Right cardiac atrium (tissue), 5 donors: ENCODE measurements at regions not wholly inside any gene's neighbourhood (a gene's known extent, or its start where the extent isn't known, plus 50 kb on each side); places are given as distances from the start of the nearest gene placed in this dataset.

Source experiments
- ATAC-seq, 2 donors: fragments of 200-7000 bp; cut with Tn5 transposase; one replicate each; pipeline versions ENCODE4 v1.8.0 to v1.9.1; 2020; ENCODE audit warnings: moderate library complexity in 2 of 2, mild to moderate bottlenecking in 1 of 2
- DNase-seq, 3 donors: peaks; one replicate each; pipeline ENCODE4 v3.0.0-alpha.2; 2020
- H3K27ac ChIP-seq: one replicate; pipeline ENCODE4 v1.5.1; 2013; ENCODE audit warnings: mild to moderate bottlenecking, low read length, control low read depth, moderate library complexity
- H3K27me3 ChIP-seq: one replicate; pipeline ENCODE4 v1.6.1; 2013; ENCODE audit not compliant: control insufficient read depth, insufficient read depth
- H3K4me1 ChIP-seq: one replicate; pipeline ENCODE4 v1.6.1; 2013; ENCODE audit warnings: low read length; ENCODE audit not compliant: control insufficient read depth, insufficient read depth
- H3K4me3 ChIP-seq: one replicate; pipeline ENCODE4 v1.5.1; 2013; ENCODE audit warnings: low read length, control low read depth
- H3K9me3 ChIP-seq: one replicate; pipeline ENCODE4 v1.6.1; 2013; ENCODE audit warnings: low read length; ENCODE audit not compliant: control insufficient read depth
- WGBS: extraction: QIAGEN DNeasy Blood & Tissue Kit; methylation state at CpG from one replicate; pipeline ENCODE4 v1.1.7; 2013; 5-methylcytosine and 5-hydroxymethylcytosine counted together
- intact Hi-C, 4 donors: fragments of 100-400 bp; cut with DNase I; formaldehyde crosslinking; loops; one replicate each; pipeline versions ENCODE4 v1.11.0 to v1.14.0; 2022 to 2023
- donor health status: healthy with polysubstance abuse.
- donor health status: DM: no; HTN: yes; CAD: no.
- donor health status: DM: no; HTN: no; CAD: no.
- donor health status: DM: no; HTN: yes; CAD: no; lungs with severe emphysema.
- donor health status: DM: yes; HTN: yes; CAD: no.

DNA sequence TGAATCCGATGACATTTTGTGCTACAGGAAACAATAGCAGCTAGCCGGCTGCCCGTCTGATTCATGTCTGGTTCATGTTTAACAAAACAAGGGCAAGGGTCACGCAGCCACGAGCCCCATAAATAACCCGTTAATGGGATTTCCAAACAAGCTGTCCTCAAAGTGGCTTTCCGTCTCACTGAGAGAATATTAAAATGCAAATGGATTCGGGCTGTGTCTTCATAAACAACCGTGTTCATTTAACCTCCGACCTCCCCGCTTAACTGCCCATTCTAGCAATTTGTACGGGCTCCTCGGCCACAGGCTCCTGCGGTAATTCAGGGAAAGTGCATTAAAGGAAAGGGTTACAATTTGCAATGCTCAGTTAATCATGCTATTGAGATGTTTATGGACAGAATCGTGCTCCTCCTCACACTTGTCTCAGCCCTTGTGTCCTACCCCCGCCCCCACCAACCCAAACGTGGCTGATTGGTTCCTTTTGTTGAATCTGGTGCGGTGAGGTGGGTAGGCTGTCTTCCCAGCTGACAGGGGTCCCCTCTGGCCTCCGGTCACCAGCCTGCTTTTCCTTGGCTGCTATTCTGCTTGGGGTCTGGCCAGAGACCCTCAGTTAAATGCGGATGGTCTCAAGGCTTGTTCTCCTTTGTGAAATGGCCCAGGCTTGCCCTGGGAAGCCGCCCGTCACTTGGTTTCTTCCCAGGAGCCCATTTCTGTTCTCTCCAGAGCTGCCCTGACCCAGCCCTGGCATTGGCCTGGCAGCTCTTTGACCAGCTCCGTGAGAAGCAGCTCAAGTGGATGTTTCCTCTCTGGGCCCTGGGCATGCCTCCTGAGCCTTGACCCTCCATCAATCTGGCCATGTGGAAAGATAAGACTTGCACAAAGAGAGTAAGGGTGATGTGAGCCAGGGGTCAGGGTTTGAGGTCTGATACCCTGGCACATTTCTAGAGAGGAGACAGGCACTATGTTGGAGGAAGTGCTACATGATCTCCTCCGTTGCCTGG, 200.7 kb upstream of the POU3F1 start:
- H3K4me3 ChIP-seq: no peak overlapping the region
- no peak overlapping the region for H3K27ac ChIP-seq
- WGBS: 66% methylated on average over 24 of the region's 24 CpGs
- H3K4me1 ChIP-seq: no peaks in the 10 kb centered on the region
- DNase-seq: no peak
- intact Hi-C loops: no loop called here
- no peak for ATAC-seq
- no peaks in the 10 kb centered on the region for H3K9me3 ChIP-seq
- H3K27me3 ChIP-seq: no peaks in the 10 kb centered on the region

DNA sequence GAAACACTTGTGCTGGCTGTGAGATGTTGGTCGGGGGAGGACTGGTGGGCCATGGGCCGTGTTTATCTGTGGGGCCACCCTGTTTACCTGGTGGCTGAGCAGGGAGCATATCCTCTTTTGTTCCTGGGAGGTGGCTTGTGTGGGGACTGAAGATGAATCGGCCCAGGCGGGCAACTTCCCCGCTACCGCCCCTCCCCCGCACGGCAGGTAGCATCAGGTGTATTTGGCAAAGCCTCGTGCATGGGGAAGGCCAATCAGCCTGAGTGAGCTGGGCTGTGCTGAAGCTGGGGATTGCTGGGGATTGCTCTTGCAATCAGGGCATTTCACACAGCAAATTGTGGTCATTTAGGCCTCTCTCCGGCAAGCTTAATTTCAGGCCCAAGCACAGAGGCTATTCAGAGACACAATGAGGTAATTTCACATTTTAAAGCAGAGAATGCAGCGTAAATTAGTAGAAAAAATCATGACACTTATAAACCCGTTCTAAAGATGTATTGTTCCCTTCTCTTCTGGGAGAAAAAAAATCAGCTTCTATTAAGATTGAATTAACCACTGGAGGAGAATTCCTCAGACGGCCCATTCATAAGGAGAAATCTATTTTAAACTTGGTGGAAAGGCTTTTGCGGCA, 197.7 kb upstream of the POU3F1 start:
- H3K27me3 ChIP-seq: no peaks in the 10 kb centered on the region
- 72% methylated on average over 14 of the region's 14 CpGs for WGBS
- no peak for DNase-seq
- ATAC-seq: no peak
- H3K9me3 ChIP-seq: no peaks in the 10 kb centered on the region
- no peak overlapping the region for H3K4me3 ChIP-seq
- H3K4me1 ChIP-seq: no peaks in the 10 kb centered on the region
- H3K27ac ChIP-seq: no peak overlapping the region
- intact Hi-C loops: no loop called here

DNA sequence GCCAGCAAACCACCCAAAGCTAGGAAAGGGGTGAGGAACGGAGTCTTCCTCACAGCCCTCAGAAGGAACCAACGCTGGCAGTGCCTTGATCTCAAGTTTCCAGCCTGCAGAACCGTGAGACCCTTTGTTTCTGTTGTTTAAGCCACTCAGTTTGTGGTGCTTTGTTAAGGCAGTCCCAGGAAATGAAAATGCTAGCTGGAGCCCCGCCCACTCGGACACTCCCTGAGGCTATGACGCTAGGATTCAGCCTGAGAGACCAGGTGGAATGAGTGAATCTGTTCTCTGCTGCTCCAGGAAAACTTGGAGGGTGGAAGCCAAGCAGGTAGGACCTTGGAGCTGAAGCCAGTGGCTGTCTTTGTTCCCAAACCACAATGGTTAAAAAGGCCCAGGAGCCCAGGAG, 196.5 kb upstream of the POU3F1 start:
- no peak for DNase-seq
- no peak overlapping the region for H3K27ac ChIP-seq
- H3K9me3 ChIP-seq: no peaks in the 10 kb centered on the region
- no peaks in the 10 kb centered on the region for H3K27me3 ChIP-seq
- WGBS: 81% methylated on average over 6 of the region's 6 CpGs
- no peaks in the 10 kb centered on the region for H3K4me1 ChIP-seq
- H3K4me3 ChIP-seq: no peak overlapping the region
- intact Hi-C loops: no loop called here
- ATAC-seq: no peak

DNA sequence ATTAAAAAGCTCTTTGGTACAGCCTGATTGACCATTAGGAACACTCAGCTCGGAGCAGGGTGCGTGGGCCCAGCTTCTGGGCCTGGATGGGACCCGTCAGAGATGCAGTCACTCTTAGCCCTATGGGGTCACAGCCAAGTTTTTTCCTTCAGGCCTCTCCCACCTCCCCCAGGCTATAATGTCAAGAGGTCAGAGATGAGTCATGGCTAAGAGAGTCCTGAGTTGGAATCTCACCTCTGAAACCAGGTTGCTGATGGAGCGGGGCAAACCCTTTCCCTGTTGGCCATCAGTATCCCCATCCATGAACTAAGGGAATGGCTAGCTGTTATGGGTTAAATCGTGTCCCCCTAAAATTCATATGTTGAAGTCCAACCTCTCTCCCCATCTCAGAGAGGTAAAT, 195.9 kb upstream of the POU3F1 start:
- no peak for ATAC-seq
- 88% methylated on average over 5 of the region's 5 CpGs for WGBS
- H3K4me3 ChIP-seq: no peak overlapping the region
- intact Hi-C loops: no loop called here
- no peaks in the 10 kb centered on the region for H3K9me3 ChIP-seq
- H3K27ac ChIP-seq: no peak overlapping the region
- H3K27me3 ChIP-seq: no peaks in the 10 kb centered on the region
- no peaks in the 10 kb centered on the region for H3K4me1 ChIP-seq
- DNase-seq: no peak

DNA sequence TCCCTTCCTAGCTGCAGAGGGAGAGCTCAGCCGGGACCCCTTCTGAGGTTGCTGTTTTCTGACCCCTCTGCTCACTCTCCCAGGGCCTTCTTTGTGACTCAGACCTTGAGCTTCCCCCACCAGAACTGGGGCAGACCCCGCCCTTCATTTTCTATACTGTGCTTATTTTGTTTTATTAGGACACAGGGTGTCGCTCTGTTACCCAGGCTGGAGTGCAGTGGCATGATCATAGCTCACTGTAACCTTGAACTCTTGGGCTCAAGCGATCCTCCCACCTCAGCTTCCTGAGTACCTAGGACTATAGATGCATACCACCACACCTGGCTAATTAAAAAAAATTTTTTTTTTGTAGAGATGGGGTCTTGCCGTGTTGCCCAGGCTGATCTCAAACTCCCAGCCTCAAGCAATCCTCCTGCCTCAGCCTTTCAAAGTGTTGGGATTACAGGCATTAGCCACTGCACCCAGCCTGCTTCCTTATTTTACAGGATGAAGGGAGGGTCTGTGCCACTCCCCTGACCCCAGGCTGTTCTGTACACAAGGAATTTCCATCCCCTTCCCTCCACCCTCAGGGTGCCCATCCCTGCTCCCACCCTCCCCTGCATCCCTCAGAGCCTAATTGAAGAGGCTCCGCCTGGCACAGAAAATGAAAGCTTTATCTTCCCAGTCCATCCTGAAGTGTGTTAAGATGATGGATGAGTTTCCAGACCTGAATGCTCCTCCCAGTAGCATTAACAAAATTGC, 195.2 kb upstream of the POU3F1 start:
- H3K4me3 ChIP-seq: no peak overlapping the region
- ATAC-seq (no peak), DNase-seq (no peak)
- intact Hi-C loops: no loop called here
- WGBS: 84% methylated on average over 6 of the region's 6 CpGs
- H3K9me3 ChIP-seq: no peaks in the 10 kb centered on the region
- H3K4me1 ChIP-seq: no peaks in the 10 kb centered on the region
- H3K27ac ChIP-seq: no peak overlapping the region
- H3K27me3 ChIP-seq: no peaks in the 10 kb centered on the region

DNA sequence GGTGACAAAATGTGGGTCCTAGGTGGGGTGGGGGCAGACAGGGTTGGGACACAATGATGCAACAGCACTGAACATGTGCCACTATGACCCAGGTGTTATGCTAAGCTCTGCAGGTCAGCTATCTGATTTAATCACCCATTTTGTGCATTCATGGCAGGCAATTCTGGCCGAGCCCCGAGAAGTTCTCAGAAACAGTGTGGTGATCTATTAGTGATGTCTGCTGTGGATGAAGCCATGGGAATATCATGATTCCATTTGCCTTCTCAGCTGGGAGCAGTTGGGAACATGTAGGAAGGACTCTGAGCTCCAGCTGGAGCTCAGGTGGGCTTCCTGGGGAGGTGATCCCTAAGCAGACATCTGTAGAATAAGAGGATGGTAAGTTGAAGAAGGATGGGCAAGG, 194.0 kb upstream of the POU3F1 start:
- Histone ChIP-seq H3K9me3 (no peaks in the 10 kb centered on the region), H3K4me3 (no peak overlapping the region), H3K4me1 (no peaks in the 10 kb centered on the region), H3K27ac (no peak overlapping the region), H3K27me3 (no peaks in the 10 kb centered on the region)
- 96% methylated on average over 2 of the region's 2 CpGs for WGBS
- no peak for ATAC-seq
- DNase-seq: no peak
- intact Hi-C loops: no loop called here

DNA sequence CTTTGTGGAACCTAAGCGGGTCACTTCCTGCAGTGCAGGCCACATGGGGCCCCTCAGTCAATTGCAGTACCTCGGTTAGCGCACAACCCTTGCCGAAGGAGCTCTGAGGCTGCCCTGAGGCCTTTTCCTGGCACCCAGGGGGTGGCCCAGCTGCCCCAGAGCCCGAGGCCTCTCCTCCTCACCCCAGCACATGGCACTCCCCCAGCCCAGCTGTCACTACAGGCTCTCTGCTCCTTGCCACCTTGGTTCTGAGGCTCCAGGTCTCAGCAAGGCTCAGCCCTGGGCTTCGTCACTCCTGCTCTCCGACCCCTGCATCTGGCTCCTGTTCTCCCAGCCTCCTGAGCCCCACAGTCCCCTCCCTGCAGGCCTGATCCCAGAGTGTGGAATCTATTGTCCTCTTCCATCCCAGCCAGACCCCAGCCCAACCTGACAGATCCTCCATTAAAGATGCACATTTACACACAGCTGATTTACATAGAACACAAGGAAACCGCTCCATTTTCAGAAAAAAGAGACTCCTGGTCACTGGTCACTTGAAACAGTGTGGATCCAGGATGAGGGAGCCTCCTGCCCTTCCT, 192.8 kb upstream of the POU3F1 start:
- intact Hi-C loops: no loop called here
- Histone ChIP-seq H3K27ac (no peak overlapping the region), H3K9me3 (no peaks in the 10 kb centered on the region), H3K4me3 (no peak overlapping the region), H3K4me1 (no peaks in the 10 kb centered on the region), H3K27me3 (no peaks in the 10 kb centered on the region)
- ATAC-seq (no peak), DNase-seq (no peak)
- WGBS: 78% methylated on average over 8 of the region's 8 CpGs

DNA sequence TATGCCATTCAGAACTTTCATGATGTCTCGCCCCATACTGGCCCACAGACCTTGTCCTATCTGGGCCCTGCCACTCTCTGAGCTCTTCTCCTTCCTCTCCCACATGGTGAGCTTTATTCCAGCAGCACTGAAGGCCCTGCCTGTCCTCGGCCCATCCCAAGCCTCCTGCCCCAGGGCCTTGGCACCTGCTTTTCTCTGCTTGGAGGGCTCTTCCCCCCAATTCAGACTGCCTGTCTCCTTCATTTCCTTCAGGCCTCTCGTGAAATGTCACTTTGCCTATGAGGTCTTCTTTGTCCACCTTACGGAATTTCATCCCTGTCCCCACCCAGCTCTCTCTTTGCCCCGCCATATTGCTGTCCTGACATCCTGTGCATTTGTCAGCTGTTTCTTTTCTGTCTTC, 191.7 kb upstream of the POU3F1 start:
- no peak overlapping the region for H3K4me3 ChIP-seq
- no peaks in the 10 kb centered on the region for H3K27me3 ChIP-seq
- H3K9me3 ChIP-seq: no peaks in the 10 kb centered on the region
- intact Hi-C loops: no loop called here
- no peak overlapping the region for H3K27ac ChIP-seq
- H3K4me1 ChIP-seq: no peaks in the 10 kb centered on the region
- WGBS: 86% methylated on average over 5 of the region's 5 CpGs
- ATAC-seq (no peak), DNase-seq (no peak)

DNA sequence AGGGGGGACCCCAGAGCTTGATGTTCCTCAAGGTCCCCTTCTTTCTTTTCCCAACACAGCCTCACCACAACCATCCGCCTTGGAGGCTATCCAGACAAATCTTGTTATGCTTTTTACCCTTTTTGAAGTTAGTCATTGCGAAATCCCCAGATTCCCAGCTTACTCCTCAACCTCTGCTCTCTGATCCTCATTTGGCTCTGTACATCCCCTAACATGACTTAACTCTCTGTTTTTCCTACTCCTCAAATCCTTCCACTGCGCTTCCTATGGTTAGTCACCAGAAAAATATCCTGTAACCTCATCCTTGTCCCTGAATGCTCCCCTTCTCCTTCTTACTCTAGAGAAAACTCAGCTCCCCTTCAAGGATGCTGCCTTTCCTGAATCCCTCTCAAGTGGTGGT, 189.1 kb upstream of the POU3F1 start:
- H3K4me1 ChIP-seq: no peaks in the 10 kb centered on the region
- 64% methylated on average over 3 of the region's 3 CpGs for WGBS
- intact Hi-C loops: no loop called here
- no peak for DNase-seq
- no peaks in the 10 kb centered on the region for H3K27me3 ChIP-seq
- no peak for ATAC-seq
- H3K9me3 ChIP-seq: no peaks in the 10 kb centered on the region
- H3K4me3 ChIP-seq: no peak overlapping the region
- no peak overlapping the region for H3K27ac ChIP-seq

DNA sequence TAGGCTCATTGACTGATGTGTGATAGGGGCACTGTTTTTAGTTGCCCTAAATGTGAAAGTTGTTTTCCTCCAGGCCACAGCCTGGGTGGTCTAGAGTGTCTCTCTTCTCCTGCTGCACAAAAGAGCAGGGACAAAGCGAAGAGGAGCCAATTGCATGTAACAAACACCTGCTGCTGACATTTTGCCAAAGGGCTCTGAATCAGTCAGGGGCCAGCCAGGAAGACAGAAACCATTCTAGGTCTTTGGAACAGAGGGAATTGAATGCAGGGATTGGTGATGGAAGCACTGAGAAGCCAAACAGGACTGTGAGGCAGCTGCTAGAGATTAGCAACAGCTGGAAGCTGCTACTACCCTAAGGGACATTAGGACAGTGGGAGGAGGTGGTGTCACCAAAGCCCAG, 185.3 kb upstream of the POU3F1 start:
- no peaks in the 10 kb centered on the region for H3K9me3 ChIP-seq
- intact Hi-C loops: no loop called here
- no peak overlapping the region for H3K4me3 ChIP-seq
- 91% methylated on average over 1 of the region's 1 CpG for WGBS
- H3K27ac ChIP-seq: no peak overlapping the region
- H3K27me3 ChIP-seq: no peaks in the 10 kb centered on the region
- no peaks in the 10 kb centered on the region for H3K4me1 ChIP-seq
- DNase-seq (no peak), ATAC-seq (no peak)

DNA sequence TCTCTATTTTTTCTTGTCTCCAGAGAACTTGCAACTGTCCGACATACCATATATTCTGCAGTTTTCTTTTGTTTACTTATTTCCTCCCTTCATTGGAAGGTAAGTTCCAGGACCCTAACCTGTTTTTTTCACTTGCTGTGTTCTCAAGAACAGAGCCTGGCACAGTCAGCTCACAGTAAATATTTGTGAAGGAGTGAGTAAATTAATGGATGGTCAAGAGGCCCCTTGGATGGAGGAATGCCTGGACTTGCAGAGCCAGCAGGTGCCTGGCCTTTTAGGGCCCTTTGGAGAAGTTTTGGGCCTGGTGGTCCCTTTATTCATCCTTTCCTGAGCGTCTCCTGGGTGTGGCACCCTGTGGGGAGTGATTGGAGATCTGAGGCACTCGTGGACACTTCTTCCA, 182.1 kb upstream of the POU3F1 start:
- no peaks in the 10 kb centered on the region for H3K4me1 ChIP-seq
- 79% methylated on average over 3 of the region's 3 CpGs for WGBS
- intact Hi-C loops: no loop called here
- H3K9me3 ChIP-seq: no peaks in the 10 kb centered on the region
- no peak overlapping the region for H3K4me3 ChIP-seq
- no peak for DNase-seq
- ATAC-seq: no peak
- H3K27ac ChIP-seq: no peak overlapping the region
- no peaks in the 10 kb centered on the region for H3K27me3 ChIP-seq
